Activated CD8-positive, alpha-beta memory T cell treated with anti-CD3 and anti-CD28 coated beads, Interleukin-2, amount 10 ng/mL, durations not matched to agents 7 days and 5 days (primary cell): ENCODE measurements at regions not wholly inside any gene's neighbourhood (a gene's known extent, or its start where the extent isn't known, plus 50 kb on each side); places are given as distances from the start of the nearest gene placed in this dataset.
A peak's percentile ranks its signal among the peaks of the same experiment; 100 is the strongest.

Experiments used
- ATAC-seq: fragments of 150-1000 bp; cut with Tn5 transposase; one replicate; pipeline ENCODE4 v1.10.0; 2021; ENCODE audit warnings: moderate library complexity
- CTCF ChIA-PET: fragments of 350-600 bp; sonication (Branson Sonifier 250); formaldehyde crosslinking; loops from one replicate; lab custom pipeline; 2021; ENCODE audit warnings: antibody characterized with exemption; lab: Charles Lee
- DNase-seq: peaks from one replicate; pipeline ENCODE4 v3.0.0-alpha.2; 2020
- H3K27ac Mint-ChIP-seq: one replicate; pipeline ENCODE4 v1.8.0; 2021; ENCODE audit warnings: mild to moderate bottlenecking, mixed read lengths
- H3K27me3 Mint-ChIP-seq: one replicate; pipeline ENCODE4 v1.8.0; 2021; ENCODE audit warnings: mixed read lengths
- H3K36me3 Mint-ChIP-seq: one replicate; pipeline ENCODE4 v1.8.0; 2021; ENCODE audit warnings: mild to moderate bottlenecking, mixed read lengths
- H3K4me1 Mint-ChIP-seq: one replicate; pipeline ENCODE4 v1.8.0; 2021; ENCODE audit warnings: mixed read lengths
- H3K4me3 Mint-ChIP-seq: one replicate; pipeline ENCODE4 v1.8.0; 2021; ENCODE audit warnings: mild to moderate bottlenecking, moderate library complexity, mixed read lengths
- H3K9me3 Mint-ChIP-seq: one replicate; pipeline ENCODE4 v1.8.0; 2022; ENCODE audit warnings: low read depth, mixed read lengths

- Mint-ChIP-seq H3K4me3 (no peak overlapping the region), H3K4me1 (no peaks in the 10 kb centered on the region), H3K27me3 (peaks cover 13% of the 10 kb centered on the region), H3K36me3 (no peaks in the 10 kb centered on the region), H3K9me3 (no peaks in the 10 kb centered on the region), H3K27ac (no peak overlapping the region)
- CTCF ChIA-PET = interaction anchor here (0.9 kb wide), 1 partner anchor 31 kb away, joined by 3 read pairs; no protein-coding TSS in a partner anchor
- ATAC-seq (no peak), DNase-seq (no peak)
Observed at GRCh38 chr1:91170571-91170970, 148.7 kb upstream of the ZNF644 start.

DNA sequence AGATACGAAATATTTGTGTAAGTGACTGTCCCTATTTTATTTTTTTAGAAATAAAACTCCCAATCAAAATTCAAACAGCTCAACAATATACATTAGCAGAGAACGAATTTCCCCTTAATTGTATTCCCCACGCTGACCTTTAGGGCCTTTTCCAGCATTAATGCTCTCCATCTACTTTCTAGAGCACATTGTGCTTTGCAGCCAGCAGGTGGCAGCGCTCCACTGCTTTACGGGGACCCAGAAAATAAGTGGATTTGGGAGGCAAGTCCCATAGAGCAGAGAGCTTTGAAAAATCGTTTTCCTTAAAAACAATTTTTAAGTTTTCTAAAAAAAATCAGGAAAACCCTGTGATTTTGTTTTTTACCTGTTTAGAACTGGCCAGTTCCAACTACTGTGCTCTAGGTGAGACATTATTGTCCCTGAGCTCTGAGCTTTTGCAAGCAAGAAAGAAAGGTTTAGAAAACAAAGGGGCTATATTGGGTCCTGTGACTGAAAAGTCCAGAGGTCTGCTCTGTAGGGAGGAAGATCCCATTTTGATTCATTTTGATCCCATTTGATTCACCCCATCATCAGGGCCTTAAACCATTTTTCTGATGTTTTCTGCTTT, 144.4 kb upstream of the ZNF644 start:
- DNase-seq (peak; percentile 46), ATAC-seq (no peak)
- H3K9me3 Mint-ChIP-seq = no peaks in the 10 kb centered on the region
- H3K4me3 Mint-ChIP-seq = no peak overlapping the region
- no peaks in the 10 kb centered on the region for H3K4me1 Mint-ChIP-seq
- CTCF ChIA-PET = interaction anchor here (0.6 to 4.2 kb wide), 19 partner anchors 10 to 767 kb away, joined by 3 to 35 read pairs (median 4); no protein-coding TSS in a partner anchor
- no peaks in the 10 kb centered on the region for H3K27me3 Mint-ChIP-seq
- no peak overlapping the region for H3K27ac Mint-ChIP-seq
- no peaks in the 10 kb centered on the region for H3K36me3 Mint-ChIP-seq

- Mint-ChIP-seq H3K36me3 (no peaks in the 10 kb centered on the region), H3K9me3 (no peaks in the 10 kb centered on the region), H3K27ac (no peak overlapping the region), H3K27me3 (no peaks in the 10 kb centered on the region), H3K4me1 (no peaks in the 10 kb centered on the region), H3K4me3 (no peak overlapping the region)
- CTCF ChIA-PET = interaction anchor here (0.6 to 4.2 kb wide), 21 partner anchors 11 to 762 kb away, joined by 3 to 35 read pairs (median 4); no protein-coding TSS in a partner anchor
- DNase-seq = peak; percentile 76
- ATAC-seq = peak; percentile 94
Observed at GRCh38 chr1:91165033-91165654, 143.3 kb upstream of the ZNF644 start.

DNA sequence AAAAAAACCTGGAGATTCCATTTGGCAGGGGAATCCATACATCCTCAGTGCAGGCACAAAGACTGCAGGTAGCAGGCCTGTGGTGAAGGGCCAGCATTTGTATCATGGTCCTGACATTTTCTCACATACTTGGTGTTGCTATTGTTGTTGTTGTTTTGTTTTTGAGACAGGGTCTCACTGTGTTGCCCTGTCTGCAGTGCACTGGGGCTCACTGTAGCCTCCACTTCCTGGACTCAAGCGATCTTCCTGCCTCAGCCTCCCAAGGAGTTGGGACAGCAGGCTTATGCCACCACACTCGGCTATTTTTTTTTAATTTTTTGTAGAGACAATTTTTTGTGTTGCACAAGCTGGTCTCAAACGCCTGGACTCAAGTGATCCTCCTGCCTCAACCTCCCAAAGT, 140.8 kb upstream of the ZNF644 start:
- Mint-ChIP-seq H3K9me3 (no peaks in the 10 kb centered on the region), H3K27me3 (no peaks in the 10 kb centered on the region), H3K36me3 (no peaks in the 10 kb centered on the region), H3K4me3 (no peak overlapping the region), H3K27ac (no peak overlapping the region), H3K4me1 (no peaks in the 10 kb centered on the region)
- ATAC-seq (no peak), DNase-seq (no peak)
- CTCF ChIA-PET = interaction anchor here (4.2 kb wide), 1 partner anchor 441 kb away, joined by 35 read pairs; no protein-coding TSS in a partner anchor

DNA sequence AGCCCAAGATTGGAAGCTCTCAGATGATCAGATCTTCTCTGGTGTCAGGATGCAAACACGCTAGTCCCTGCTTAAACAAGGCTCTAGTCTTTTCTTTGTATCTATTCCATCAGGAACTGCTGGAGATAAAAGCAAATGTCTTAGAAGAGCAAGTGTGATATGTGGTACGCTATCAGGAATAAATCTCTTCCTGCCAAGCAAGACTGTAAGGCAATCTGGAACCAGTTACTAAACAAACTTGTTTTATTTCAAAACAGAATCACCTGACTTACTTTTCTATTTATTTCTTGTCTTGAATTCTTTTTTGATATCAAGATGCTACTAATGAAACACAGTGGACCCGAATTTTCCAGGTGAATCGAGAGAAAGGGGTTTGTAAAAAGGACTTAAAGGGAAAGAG, 139.9 kb upstream of the ZNF644 start:
- DNase-seq = no peak
- no peaks in the 10 kb centered on the region for H3K27me3 Mint-ChIP-seq
- CTCF ChIA-PET = no interaction called here
- no peak overlapping the region for H3K4me3 Mint-ChIP-seq
- no peaks in the 10 kb centered on the region for H3K36me3 Mint-ChIP-seq
- ATAC-seq = no peak
- H3K4me1 Mint-ChIP-seq = no peaks in the 10 kb centered on the region
- H3K27ac Mint-ChIP-seq = no peak overlapping the region
- no peaks in the 10 kb centered on the region for H3K9me3 Mint-ChIP-seq

DNA sequence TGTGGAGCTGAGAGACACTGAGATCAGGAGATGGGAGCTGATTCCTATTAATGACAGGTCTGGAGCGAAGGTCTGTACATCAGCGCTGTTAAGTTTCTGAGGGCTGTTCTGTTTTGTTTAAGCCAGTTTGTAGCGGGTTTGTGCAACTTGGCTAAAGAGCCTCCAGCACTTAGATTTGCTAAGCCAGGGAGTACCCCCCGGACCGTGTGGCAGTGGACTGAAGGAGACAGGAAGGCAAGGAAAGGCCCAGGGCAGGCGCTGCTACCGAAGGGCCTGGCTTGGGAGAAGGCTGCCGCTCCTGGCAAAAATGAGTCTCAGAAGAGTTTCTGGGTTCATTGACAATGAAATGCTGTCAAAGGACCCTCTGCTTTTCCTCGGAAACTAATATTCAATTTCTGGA, 139.3 kb upstream of the ZNF644 start:
- Mint-ChIP-seq H3K27me3 (no peaks in the 10 kb centered on the region), H3K4me3 (no peak overlapping the region), H3K4me1 (no peaks in the 10 kb centered on the region), H3K27ac (no peak overlapping the region), H3K9me3 (no peaks in the 10 kb centered on the region), H3K36me3 (no peaks in the 10 kb centered on the region)
- CTCF ChIA-PET = no interaction called here
- no peak for ATAC-seq
- no peak for DNase-seq

DNA sequence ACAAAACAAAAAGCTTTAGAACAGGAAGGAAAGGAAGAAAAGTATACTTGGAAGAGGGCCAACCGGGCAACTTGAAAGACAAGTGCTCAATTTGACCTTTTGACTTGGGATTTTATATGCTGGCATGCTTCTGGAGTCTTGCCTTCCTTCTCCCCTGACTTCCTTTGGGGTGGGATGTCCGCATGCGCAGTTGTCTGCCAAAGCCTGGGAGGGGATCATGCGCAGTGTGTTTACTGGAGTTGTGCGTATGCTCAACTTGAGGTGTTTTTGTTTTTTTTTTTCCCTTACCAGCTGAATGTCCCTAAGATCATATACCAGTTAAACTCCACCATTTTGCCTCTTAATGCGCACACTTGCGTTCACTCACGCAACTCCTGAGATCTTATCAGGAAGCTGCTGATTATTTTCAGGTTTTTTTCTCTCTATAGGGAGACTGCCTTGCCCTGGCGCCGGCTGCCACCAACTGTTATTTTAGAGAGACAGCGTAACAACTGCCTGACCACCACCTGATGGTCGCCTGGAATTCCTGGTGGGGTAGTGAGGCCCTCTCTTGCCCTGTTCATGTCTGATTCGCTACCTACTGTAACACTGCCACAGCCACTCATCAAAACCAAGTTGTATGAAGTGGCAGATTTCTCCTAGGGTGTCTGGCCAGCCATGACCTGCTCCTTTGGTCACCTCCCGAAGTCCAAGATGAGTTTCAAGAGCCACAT, 138.7 kb upstream of the ZNF644 start:
- Mint-ChIP-seq H3K4me1 (no peaks in the 10 kb centered on the region), H3K36me3 (no peaks in the 10 kb centered on the region), H3K4me3 (no peak overlapping the region), H3K9me3 (no peaks in the 10 kb centered on the region), H3K27ac (no peak overlapping the region), H3K27me3 (peaks cover 3% of the 10 kb centered on the region)
- CTCF ChIA-PET = no interaction called here
- ATAC-seq (no peak), DNase-seq (no peak)

- H3K27me3 Mint-ChIP-seq = peaks cover 5% of the 10 kb centered on the region
- DNase-seq (no peak), ATAC-seq (no peak)
- H3K4me3 Mint-ChIP-seq = no peak overlapping the region
- CTCF ChIA-PET = interaction anchor here (4.0 kb wide), 1 partner anchor 12 kb away, joined by 25 read pairs; no protein-coding TSS in a partner anchor
- H3K9me3 Mint-ChIP-seq = no peaks in the 10 kb centered on the region
- H3K36me3 Mint-ChIP-seq = no peaks in the 10 kb centered on the region
- no peaks in the 10 kb centered on the region for H3K4me1 Mint-ChIP-seq
- H3K27ac Mint-ChIP-seq = no peak overlapping the region
Observed at GRCh38 chr1:91153341-91153740, 131.5 kb upstream of the ZNF644 start.

DNA sequence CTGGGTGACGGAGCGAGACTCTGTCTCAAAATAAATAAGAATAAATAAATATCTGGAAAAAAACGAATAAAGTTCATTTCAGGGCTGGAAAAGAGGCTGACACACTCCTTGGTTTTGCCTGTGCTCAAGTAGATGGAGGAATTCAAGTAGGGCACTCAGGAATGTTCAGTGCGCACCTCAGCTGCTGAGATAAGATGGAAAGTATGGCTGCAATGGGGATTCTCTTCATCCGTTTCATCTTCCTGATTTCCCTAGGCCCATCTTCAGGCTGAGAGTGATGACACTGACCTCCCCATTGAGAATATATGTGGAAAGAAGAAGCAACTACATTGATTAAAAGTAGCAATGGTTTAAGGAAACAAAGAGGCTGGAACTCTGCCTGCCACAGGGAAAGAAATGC, 130.5 kb upstream of the ZNF644 start:
- CTCF ChIA-PET = interaction anchor here (4.0 kb wide), 1 partner anchor 13 kb away, joined by 25 read pairs; no protein-coding TSS in a partner anchor
- H3K27ac Mint-ChIP-seq = no peak overlapping the region
- no peaks in the 10 kb centered on the region for H3K9me3 Mint-ChIP-seq
- H3K36me3 Mint-ChIP-seq = no peaks in the 10 kb centered on the region
- no peak overlapping the region for H3K4me3 Mint-ChIP-seq
- DNase-seq (no peak), ATAC-seq (no peak)
- H3K27me3 Mint-ChIP-seq = peaks cover 13% of the 10 kb centered on the region
- H3K4me1 Mint-ChIP-seq = no peaks in the 10 kb centered on the region

GRCh38 chr1:91151702-91152101, 129.9 kb upstream of the ZNF644 start:
- ATAC-seq (no peak), DNase-seq (no peak)
- CTCF ChIA-PET = no interaction called here
- Mint-ChIP-seq H3K9me3 (no peaks in the 10 kb centered on the region), H3K36me3 (no peaks in the 10 kb centered on the region), H3K27me3 (peaks cover 17% of the 10 kb centered on the region), H3K27ac (no peak overlapping the region), H3K4me1 (no peaks in the 10 kb centered on the region), H3K4me3 (no peak overlapping the region)

DNA sequence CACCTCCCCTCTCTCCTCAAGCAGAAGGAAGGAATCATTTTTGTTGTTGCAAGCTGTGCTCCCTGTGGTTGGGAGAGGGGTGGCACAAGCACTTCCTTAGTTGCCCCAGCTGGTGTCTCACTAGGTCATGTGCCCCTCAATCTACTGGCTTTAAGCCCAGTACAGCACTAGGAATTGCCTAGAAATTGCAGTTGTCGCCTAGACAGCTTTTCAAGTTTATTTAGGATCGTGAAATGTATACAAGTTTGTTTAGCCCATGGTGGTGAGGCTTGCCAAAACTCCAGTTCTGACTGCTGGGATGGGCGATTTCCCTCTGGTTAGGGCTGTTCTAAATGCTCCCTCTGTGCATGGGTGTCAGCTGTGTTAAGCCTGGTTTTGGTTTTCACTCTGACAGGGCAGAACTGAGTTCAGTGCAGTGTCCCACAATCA, 126.8 kb upstream of the ZNF644 start:
- Mint-ChIP-seq H3K36me3 (no peaks in the 10 kb centered on the region), H3K4me1 (no peaks in the 10 kb centered on the region), H3K4me3 (no peak overlapping the region), H3K27ac (no peak overlapping the region), H3K9me3 (no peaks in the 10 kb centered on the region), H3K27me3 (peaks cover 15% of the 10 kb centered on the region)
- ATAC-seq (no peak), DNase-seq (no peak)
- CTCF ChIA-PET = interaction anchor here (0.9 kb wide), 1 partner anchor 18 kb away, joined by 4 read pairs; no protein-coding TSS in a partner anchor

GRCh38 chr1:91141858-91142257, 120.0 kb upstream of the ZNF644 start:
- CTCF ChIA-PET = no interaction called here
- no peak for ATAC-seq
- DNase-seq = no peak
- no peak overlapping the region for H3K4me3 Mint-ChIP-seq
- H3K27me3 Mint-ChIP-seq = peaks cover 6% of the 10 kb centered on the region
- H3K36me3 Mint-ChIP-seq = no peaks in the 10 kb centered on the region
- no peak overlapping the region for H3K27ac Mint-ChIP-seq
- no peaks in the 10 kb centered on the region for H3K4me1 Mint-ChIP-seq
- H3K9me3 Mint-ChIP-seq = no peaks in the 10 kb centered on the region

- CTCF ChIA-PET = no interaction called here
- H3K4me1 Mint-ChIP-seq = no peaks in the 10 kb centered on the region
- H3K27me3 Mint-ChIP-seq = peaks cover 5% of the 10 kb centered on the region
- no peak overlapping the region for H3K4me3 Mint-ChIP-seq
- no peak for DNase-seq
- no peak for ATAC-seq
- no peaks in the 10 kb centered on the region for H3K9me3 Mint-ChIP-seq
- no peak overlapping the region for H3K27ac Mint-ChIP-seq
- no peaks in the 10 kb centered on the region for H3K36me3 Mint-ChIP-seq
Observed at GRCh38 chr1:91138959-91139358, 117.1 kb upstream of the ZNF644 start.
